ENCODE measurements at regions not wholly inside any gene's neighbourhood (a gene's known extent, or its start where the extent isn't known, plus 50 kb on each side); places are given as distances from the start of the nearest gene placed in this dataset.

- TF ChIP-seq, protein P1, sequence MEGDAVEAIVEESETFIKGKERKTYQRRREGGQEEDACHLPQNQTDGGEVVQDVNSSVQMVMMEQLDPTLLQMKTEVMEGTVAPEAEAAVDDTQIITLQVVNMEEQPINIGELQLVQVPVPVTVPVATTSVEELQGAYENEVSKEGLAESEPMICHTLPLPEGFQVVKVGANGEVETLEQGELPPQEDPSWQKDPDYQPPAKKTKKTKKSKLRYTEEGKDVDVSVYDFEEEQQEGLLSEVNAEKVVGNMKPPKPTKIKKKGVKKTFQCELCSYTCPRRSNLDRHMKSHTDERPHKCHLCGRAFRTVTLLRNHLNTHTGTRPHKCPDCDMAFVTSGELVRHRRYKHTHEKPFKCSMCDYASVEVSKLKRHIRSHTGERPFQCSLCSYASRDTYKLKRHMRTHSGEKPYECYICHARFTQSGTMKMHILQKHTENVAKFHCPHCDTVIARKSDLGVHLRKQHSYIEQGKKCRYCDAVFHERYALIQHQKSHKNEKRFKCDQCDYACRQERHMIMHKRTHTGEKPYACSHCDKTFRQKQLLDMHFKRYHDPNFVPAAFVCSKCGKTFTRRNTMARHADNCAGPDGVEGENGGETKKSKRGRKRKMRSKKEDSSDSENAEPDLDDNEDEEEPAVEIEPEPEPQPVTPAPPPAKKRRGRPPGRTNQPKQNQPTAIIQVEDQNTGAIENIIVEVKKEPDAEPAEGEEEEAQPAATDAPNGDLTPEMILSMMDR (IDR thresholded peaks at IDR 0.05): no peak
- no peak for TF ChIP-seq POLR2A (IDR thresholded peaks at IDR 0.05)
These were observed 132.3 kb upstream of the COL5A1 start for GRCh38 chr9:134509281-134509680.

Data from transverse colon (tissue), 3 donors.